SK-N-SH (cell line): ENCODE measurements at regions not wholly inside any gene's neighbourhood (a gene's known extent, or its start where the extent isn't known, plus 50 kb on each side); places are given as distances from the start of the nearest gene placed in this dataset.

Source experiments
- CTCF ChIA-PET: fragments of 300-600, 350-600 bp; formaldehyde crosslinking; extraction: SDS; loops from one replicate; lab custom pipeline; 2021; lab: Yijun Ruan, JAX
- POLR2A ChIA-PET: fragments of 350-600 bp; sonication (Branson Sonifier 250); formaldehyde crosslinking; extraction: SDS; loops from one replicate; lab custom pipeline; 2020; ENCODE audit warnings: antibody characterized with exemption, inconsistent platforms; lab: Yijun Ruan, JAX
- DNase-seq: peaks from one replicate; pipeline ENCODE4 v3.0.0; 2012
- H2AFZ ChIP-seq: fragments of 200-600 bp; sonication (generic); 2 replicates; pipeline ENCODE4 v1.8.1; 2016; ENCODE audit warnings: antibody characterized with exemption, mild to moderate bottlenecking, low read depth
- H3F3A ChIP-seq: fragments of 200-600 bp; sonication (generic); replicated peaks from 2 replicates; pipeline ENCODE3; 2016; ENCODE audit warnings: antibody characterized with exemption, mild to moderate bottlenecking; ENCODE audit not compliant: insufficient read depth
- H3K27ac ChIP-seq, 2 experiments: fragments of 200-500 bp in 1 of 2; fragments of 200-600 bp in 1 of 2; sonication (Bioruptor generic) in 1 of 2; sonication (generic), shearing (Covaris generic) in 1 of 2; 2 replicates each; pipeline versions ENCODE4 v1.5.1 to v1.6.1; 2014 to 2016; ENCODE audit warnings: low read depth in 2 of 2, inconsistent platforms in 1 of 2, low read length in 1 of 2, mild to moderate bottlenecking in 1 of 2, mixed read lengths in 1 of 2
- H3K27me3 ChIP-seq: fragments of 200-600 bp; sonication (generic), shearing (Covaris generic); 2 replicates; pipeline ENCODE4 v1.6.1; 2016; ENCODE audit warnings: mixed run types; ENCODE audit not compliant: insufficient read depth
- H3K36me3 ChIP-seq, 2 experiments: fragments of 200-500 bp in 1 of 2; fragments of 200-600 bp in 1 of 2; sonication (Bioruptor generic) in 1 of 2; sonication (generic) in 1 of 2; replicated peaks in 1 of 2; 2 replicates each; pipeline versions ENCODE3 to v1.5.1; 2014 to 2016; ENCODE audit warnings: low read length in 1 of 2, mild to moderate bottlenecking in 1 of 2; ENCODE audit not compliant: insufficient read depth in 2 of 2, control insufficient read depth in 1 of 2
- H3K4me1 ChIP-seq, 2 experiments: fragments of 200-500 bp in 1 of 2; fragments of 200-600 bp in 1 of 2; sonication (Bioruptor generic) in 1 of 2; sonication (generic), shearing (Covaris generic) in 1 of 2; 2 replicates each; pipeline versions ENCODE4 v1.5.1 to v1.6.1; 2014 to 2016; ENCODE audit warnings: low read depth in 1 of 2, low read length in 1 of 2, mixed run types in 1 of 2; ENCODE audit not compliant: insufficient read depth in 2 of 2, control insufficient read depth in 1 of 2
- H3K4me2 ChIP-seq: fragments of 200-600 bp; sonication (generic), shearing (Covaris generic); 2 replicates; pipeline ENCODE4 v1.6.1; 2017; ENCODE audit warnings: mixed run types
- H3K4me3 ChIP-seq, 2 experiments: fragments of 200-500 bp in 1 of 2; fragments of 200-600 bp in 1 of 2; sonication (Bioruptor generic) in 1 of 2; sonication (generic), shearing (Covaris generic) in 1 of 2; 2 replicates each; pipeline versions ENCODE4 v1.5.1 to v1.8.1; 2014 to 2016; ENCODE audit warnings: low read depth in 2 of 2, inconsistent platforms in 1 of 2, low read length in 1 of 2, mild to moderate bottlenecking in 1 of 2, mixed read lengths in 1 of 2, moderate library complexity in 1 of 2
- H3K79me2 ChIP-seq: fragments of 200-600 bp; sonication (generic); 2 replicates; pipeline ENCODE4 v1.8.1; 2017; ENCODE audit warnings: mild to moderate bottlenecking; ENCODE audit not compliant: insufficient read depth
- H3K9ac ChIP-seq: fragments of 200-600 bp; sonication (generic); 2 replicates; pipeline ENCODE4 v1.6.1; 2017; ENCODE audit warnings: mixed run types
- H3K9me2 ChIP-seq: fragments of 200-600 bp; sonication (generic); 2 replicates; pipeline ENCODE4 v1.6.1; 2017; ENCODE audit warnings: mixed run types
- H3K9me3 ChIP-seq: fragments of 200-600 bp; sonication (generic); 2 replicates; pipeline ENCODE4 v1.6.1; 2017; ENCODE audit warnings: mixed run types, mild to moderate bottlenecking, moderate library complexity
- H4K20me1 ChIP-seq: fragments of 200-600 bp; sonication (generic); 2 replicates; pipeline ENCODE4 v1.6.1; 2017; ENCODE audit warnings: mild to moderate bottlenecking, mixed run types; ENCODE audit not compliant: insufficient read depth
- FOXJ3 ChIP-seq: sonication (generic); formaldehyde crosslinking; IDR thresholded peaks from 2 replicates; pipeline ENCODE4 v1.5.1; 2020; ENCODE audit warnings: mild to moderate bottlenecking, missing genetic modification reagents
- IRF3 ChIP-seq: fragments of 150-350 bp; IDR thresholded peaks from 2 replicates; pipeline ENCODE4 v1.6.1; 2016; ENCODE audit warnings: mild to moderate bottlenecking, low read depth, low read length
- MXI1 ChIP-seq: IDR thresholded peaks from 2 replicates; pipeline ENCODE4 v1.6.1; 2012; ENCODE audit warnings: mild to moderate bottlenecking, low read depth, low read length, improper control_type of control experiment
- POLR2AphosphoS5 ChIP-seq: IDR thresholded peaks from 2 replicates; pipeline ENCODE4 v1.6.1; 2012; ENCODE audit warnings: low read depth, low read length
- RAD21 ChIP-seq: IDR thresholded peaks from 2 replicates; pipeline ENCODE4 v1.6.1; 2012; ENCODE audit warnings: mild to moderate bottlenecking, low read length
- SIN3A ChIP-seq: IDR thresholded peaks from 2 replicates; pipeline ENCODE4 v1.6.1; 2012; ENCODE audit warnings: low read depth, mild to moderate bottlenecking, low read length, moderate library complexity, borderline replicate concordance
- TCF12 ChIP-seq: IDR thresholded peaks from 2 replicates; pipeline ENCODE4 v1.4.0; 2012
- USF2 ChIP-seq: fragments of 150-350 bp; IDR thresholded peaks from 2 replicates; pipeline ENCODE4 v1.6.1; 2017; ENCODE audit warnings: antibody characterized with exemption, low read length, low read depth, borderline replicate concordance
- WGBS: methylation state at CpG from one replicate; pipeline ENCODE4 v1.1.6; 2017; ENCODE audit warnings: low lambda C conversion rate; 5-methylcytosine and 5-hydroxymethylcytosine counted together

- Histone ChIP-seq H3K27ac (no peak overlapping the region), H3K9me3 (no peaks in the 10 kb centered on the region), H3K79me2 (no peaks in the 10 kb centered on the region), H3K9me2 (no peaks in the 10 kb centered on the region), H3K27me3 (no peaks in the 10 kb centered on the region), H3K4me3 (no peak overlapping the region), H3K4me2 (no peak overlapping the region), H3F3A (no peaks in the 10 kb centered on the region), H3K4me1 (no peaks in the 10 kb centered on the region), H4K20me1 (no peaks in the 10 kb centered on the region), H3K9ac (no peak overlapping the region), H2AFZ (no peak overlapping the region), H3K36me3 (no peaks in the 10 kb centered on the region)
- no peak for DNase-seq
- TF ChIP-seq SIN3A (no peak), RAD21 (no peak), IRF3 (no peak), MXI1 (no peak), POLR2AphosphoS5 (no peak), USF2 (no peak), FOXJ3 (CRISPR knock-in tag) (no peak), TCF12 (no peak)
- 13% methylated on average over 2 of the region's 2 CpGs for WGBS
- ChIA-PET POLR2A (no interaction called here), CTCF (no interaction called here)
Measured at GRCh38 chrX:63402106-63402505, 51.0 kb upstream of the SPIN4 start.
